Bronchial epithelial cell (primary cell): ENCODE measurements at regions not wholly inside any gene's neighbourhood (a gene's known extent, or its start where the extent isn't known, plus 50 kb on each side); places are given as distances from the start of the nearest gene placed in this dataset.

Experiments used
- DNase-seq: peaks from one replicate; pipeline ENCODE4 v3.0.0-alpha.2; 2010; ENCODE audit warnings: low read depth
- FAIRE-seq: peaks from 2 replicates; lab custom pipeline; 2011; peaks lifted over from hg19 to GRCh38; lab: Jason Lieb, UNC
- H3K27me3 ChIP-seq: 2 replicates; pipeline ENCODE4 v1.5.1; 2011; ENCODE audit warnings: low read length; ENCODE audit not compliant: control insufficient read depth, insufficient read depth
- H3K36me3 ChIP-seq: 2 replicates; pipeline ENCODE4 v1.5.1; 2011; ENCODE audit warnings: low read length; ENCODE audit not compliant: control insufficient read depth, insufficient read depth
- H3K4me3 ChIP-seq: 2 replicates; pipeline ENCODE4 v1.5.1; 2011; ENCODE audit warnings: mild to moderate bottlenecking, low read depth, low read length, control low read depth
- TF ChIP-seq, protein P1 (sequence below): IDR thresholded peaks from 2 replicates; pipeline ENCODE4 v1.5.1; 2011; ENCODE audit warnings: mild to moderate bottlenecking, moderate library complexity, low read length, control low read depth, inconsistent platforms; ENCODE audit not compliant: insufficient read depth, severe bottlenecking

- no peaks in the 10 kb centered on the region for H3K36me3 ChIP-seq
- TF ChIP-seq, protein P1, sequence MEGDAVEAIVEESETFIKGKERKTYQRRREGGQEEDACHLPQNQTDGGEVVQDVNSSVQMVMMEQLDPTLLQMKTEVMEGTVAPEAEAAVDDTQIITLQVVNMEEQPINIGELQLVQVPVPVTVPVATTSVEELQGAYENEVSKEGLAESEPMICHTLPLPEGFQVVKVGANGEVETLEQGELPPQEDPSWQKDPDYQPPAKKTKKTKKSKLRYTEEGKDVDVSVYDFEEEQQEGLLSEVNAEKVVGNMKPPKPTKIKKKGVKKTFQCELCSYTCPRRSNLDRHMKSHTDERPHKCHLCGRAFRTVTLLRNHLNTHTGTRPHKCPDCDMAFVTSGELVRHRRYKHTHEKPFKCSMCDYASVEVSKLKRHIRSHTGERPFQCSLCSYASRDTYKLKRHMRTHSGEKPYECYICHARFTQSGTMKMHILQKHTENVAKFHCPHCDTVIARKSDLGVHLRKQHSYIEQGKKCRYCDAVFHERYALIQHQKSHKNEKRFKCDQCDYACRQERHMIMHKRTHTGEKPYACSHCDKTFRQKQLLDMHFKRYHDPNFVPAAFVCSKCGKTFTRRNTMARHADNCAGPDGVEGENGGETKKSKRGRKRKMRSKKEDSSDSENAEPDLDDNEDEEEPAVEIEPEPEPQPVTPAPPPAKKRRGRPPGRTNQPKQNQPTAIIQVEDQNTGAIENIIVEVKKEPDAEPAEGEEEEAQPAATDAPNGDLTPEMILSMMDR, result no peak
- DNase-seq (peak; percentile 12), FAIRE-seq (no peak)
- H3K4me3 ChIP-seq, result no peak overlapping the region
- no peaks in the 10 kb centered on the region for H3K27me3 ChIP-seq
These were observed 392.9 kb downstream of the GJA1 start for GRCh38 chr6:121828146-121828886.

DNA sequence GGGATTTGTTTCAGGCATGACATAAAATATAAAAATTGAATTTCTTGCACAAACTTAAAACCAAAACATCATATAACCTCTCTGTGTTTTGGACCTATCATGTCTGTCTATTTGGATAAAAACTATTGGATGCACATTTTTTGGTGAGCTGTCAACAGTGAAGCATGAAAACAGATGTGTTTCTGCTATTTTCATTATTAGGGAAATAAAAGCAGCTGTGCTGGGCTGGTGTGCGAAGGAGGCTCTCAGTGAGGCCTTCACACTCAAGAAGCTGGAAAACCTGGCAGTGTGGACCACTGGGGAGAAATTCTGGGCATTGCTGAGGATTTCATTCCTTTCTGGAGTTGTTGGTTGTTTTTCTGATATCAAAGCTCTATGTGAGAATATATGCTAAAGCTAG is 395.3 kb downstream of the GJA1 start:
- DNase-seq, result no peak
- Histone ChIP-seq H3K4me3 (no peak overlapping the region), H3K36me3 (no peaks in the 10 kb centered on the region), H3K27me3 (no peaks in the 10 kb centered on the region)
- TF ChIP-seq, protein P1, result no peak
- FAIRE-seq, result no peak

DNA sequence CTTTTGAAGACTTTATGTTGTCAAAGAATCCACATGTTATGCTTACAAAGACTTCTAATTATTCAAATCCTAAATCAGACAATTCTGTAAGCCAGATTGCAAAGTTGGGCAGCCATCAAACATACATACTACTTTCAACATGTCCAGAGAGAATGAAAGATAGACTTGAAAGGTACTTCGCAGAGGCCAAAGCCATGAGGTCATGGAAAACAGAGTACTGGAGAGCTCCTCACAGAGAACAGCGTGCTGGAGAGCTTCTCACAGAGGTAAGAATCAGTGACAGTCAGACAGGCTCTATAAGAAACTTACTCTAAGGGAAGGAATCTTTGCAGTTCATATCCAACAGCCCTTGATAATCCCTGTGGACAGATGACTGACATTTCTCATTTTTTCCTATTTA is 400.2 kb downstream of the GJA1 start:
- FAIRE-seq, result no peak

GRCh38 chr6:121837545-121838229 is 402.2 kb downstream of the GJA1 start:
- DNase-seq, result peak; percentile 85
- TF ChIP-seq, protein P1, result no peak
- FAIRE-seq, result no peak
- Histone ChIP-seq H3K36me3 (no peaks in the 10 kb centered on the region), H3K27me3 (no peaks in the 10 kb centered on the region), H3K4me3 (no peak overlapping the region)

More for the DNA sequence above, 400.2 kb downstream of the GJA1 start:
- H3K4me3 ChIP-seq, result no peak overlapping the region
- DNase-seq, result no peak
- H3K36me3 ChIP-seq, result no peaks in the 10 kb centered on the region
- TF ChIP-seq, protein P1, result no peak
- H3K27me3 ChIP-seq, result no peaks in the 10 kb centered on the region

DNA sequence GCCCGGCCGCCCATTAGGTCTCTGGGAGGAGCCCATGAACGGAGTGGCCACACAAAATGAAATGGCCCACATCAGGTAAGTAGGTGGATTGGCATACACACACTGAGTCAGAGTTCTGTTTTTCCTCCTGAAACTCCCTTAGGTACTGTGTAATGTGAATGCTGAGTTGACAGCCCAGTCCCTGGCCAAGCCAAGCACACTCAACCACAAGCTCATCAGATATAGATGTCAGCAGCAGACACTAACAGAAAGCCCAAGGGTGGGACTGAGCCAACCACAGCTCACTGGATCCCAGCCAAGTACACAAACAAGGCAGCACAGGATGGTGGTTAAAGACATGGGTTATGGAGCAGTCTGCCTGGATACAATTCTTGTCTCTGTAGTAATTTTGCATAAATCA is 403.4 kb downstream of the GJA1 start:
- Histone ChIP-seq H3K27me3 (no peaks in the 10 kb centered on the region), H3K4me3 (no peak overlapping the region), H3K36me3 (no peaks in the 10 kb centered on the region)
- DNase-seq (peak; percentile 89), FAIRE-seq (no peak)
- TF ChIP-seq, protein P1, result no peak

- no peaks in the 10 kb centered on the region for H3K36me3 ChIP-seq
- no peak for FAIRE-seq
- peak; percentile 73 for DNase-seq
- TF ChIP-seq, protein P1, result no peak
- H3K4me3 ChIP-seq, result no peak overlapping the region
- H3K27me3 ChIP-seq, result no peaks in the 10 kb centered on the region
These were observed 404.4 kb downstream of the GJA1 start for GRCh38 chr6:121839896-121840295.
